PC-9 (cell line): ENCODE measurements at regions not wholly inside any gene's neighbourhood (a gene's known extent, or its start where the extent isn't known, plus 50 kb on each side); places are given as distances from the start of the nearest gene placed in this dataset.
A peak's percentile ranks its signal among the peaks of the same experiment; 100 is the strongest.

Experiments
- BruUV-seq: library from RNA; stranded (reverse); fragments of 400-500 nt; replicated peaks from 2 replicates; lab custom pipeline; 2021; lab: Mats Ljungman, UMichigan
- CTCF ChIA-PET: fragments of 300-600 bp; sonication (Branson Sonifier 250); formaldehyde crosslinking; loops from one replicate; lab custom pipeline; 2022; ENCODE audit warnings: antibody characterized with exemption; lab: Charles Lee
- POLR2A ChIA-PET: fragments of 300-600 bp; sonication (Branson Sonifier 250); formaldehyde crosslinking; loops from one replicate; lab custom pipeline; 2022; ENCODE audit warnings: antibody characterized with exemption; ENCODE audit not compliant: unreplicated experiment; lab: Charles Lee
- DNase-seq, 2 experiments: peaks; one replicate each; pipeline versions ENCODE4 v3.0.0 to v3.0.0-alpha.2; 2015 to 2022; ENCODE audit warnings: mixed read lengths in 1 of 2
- H2AFZ ChIP-seq: fragments of 200-600 bp; sonication (generic); 2 replicates; pipeline ENCODE4 v1.8.1; 2017; ENCODE audit warnings: antibody characterized with exemption
- H3F3A ChIP-seq: fragments of 200-600 bp; sonication (generic); 2 replicates; pipeline ENCODE4 v1.8.1; 2017; ENCODE audit warnings: antibody characterized with exemption, mild to moderate bottlenecking, low read depth; ENCODE audit not compliant: insufficient read depth
- H3K27ac ChIP-seq: fragments of 200-600 bp; sonication (generic); 2 replicates; pipeline ENCODE4 v1.6.1; 2016; ENCODE audit warnings: mixed run types
- H3K27me3 ChIP-seq: fragments of 200-600 bp; sonication (generic); 2 replicates; pipeline ENCODE4 v1.6.1; 2016; ENCODE audit warnings: low read depth, mixed run types; ENCODE audit not compliant: insufficient read depth
- H3K36me3 ChIP-seq: fragments of 200-600 bp; sonication (generic); 2 replicates; pipeline ENCODE4 v1.6.1; 2016; ENCODE audit warnings: low read depth, mixed run types
- H3K4me1 ChIP-seq: fragments of 200-600 bp; sonication (generic); replicated peaks from 2 replicates; pipeline ENCODE4 v1.6.1; 2016; ENCODE audit warnings: mixed run types; ENCODE audit not compliant: insufficient read depth
- H3K4me2 ChIP-seq: fragments of 200-600 bp; sonication (generic); 2 replicates; pipeline ENCODE4 v1.6.1; 2017; ENCODE audit warnings: mixed run types
- H3K4me3 ChIP-seq: fragments of 200-600 bp; sonication (generic); 2 replicates; pipeline ENCODE4 v1.6.1; 2016; ENCODE audit warnings: mixed run types
- H3K79me2 ChIP-seq: fragments of 200-600 bp; sonication (generic); 2 replicates; pipeline ENCODE4 v1.6.1; 2017; ENCODE audit warnings: low read depth, mixed run types
- H3K9me2 ChIP-seq: fragments of 200-600 bp; sonication (generic); 2 replicates; pipeline ENCODE4 v1.8.1; 2017; ENCODE audit warnings: mild to moderate bottlenecking; ENCODE audit not compliant: insufficient read depth
- H3K9me3 ChIP-seq: fragments of 200-600 bp; sonication (generic); 2 replicates; pipeline ENCODE4 v1.8.1; 2016; ENCODE audit warnings: low read depth; ENCODE audit not compliant: insufficient read depth
- H4K20me1 ChIP-seq: fragments of 200-600 bp; sonication (generic); 2 replicates; pipeline ENCODE4 v1.8.1; 2017; ENCODE audit not compliant: insufficient read depth
- EZH2 ChIP-seq: fragments of 200-600 bp; sonication (generic); IDR thresholded peaks from 2 replicates; pipeline ENCODE4 v1.8.0; 2017; ENCODE audit warnings: antibody characterized with exemption, low read depth
- intact Hi-C: fragments of 100-400 bp; cut with micrococcal nuclease; formaldehyde crosslinking; loops from one replicate; pipeline ENCODE4 v1.10.0; 2022; ENCODE audit not compliant: unreplicated experiment
- TF ChIP-seq, protein P1 (sequence below): fragments of 200-600 bp; sonication (generic); conservative IDR thresholded peaks from 2 replicates; pipeline ENCODE4 v1.6.1; 2017; ENCODE audit warnings: mixed run types, antibody characterized with exemption, mild to moderate bottlenecking, moderate library complexity

GRCh38 chr6:7672066-7673062, 53.5 kb upstream of the BMP6 start:
- Histone ChIP-seq H3K9me2 (no peaks in the 10 kb centered on the region), H3K4me3 (no peak overlapping the region), H3K79me2 (no peaks in the 10 kb centered on the region), H3K36me3 (no peaks in the 10 kb centered on the region), H2AFZ (no peak overlapping the region), H3F3A (no peaks in the 10 kb centered on the region), H3K9me3 (no peaks in the 10 kb centered on the region), H3K27me3 (no peaks in the 10 kb centered on the region), H3K4me2 (no peak overlapping the region), H4K20me1 (no peaks in the 10 kb centered on the region), H3K27ac (no peak overlapping the region), H3K4me1 (peaks cover 11% of the 10 kb centered on the region)
- DNase-seq: no peak
- POLR2A ChIA-PET: interaction anchor here (0.7 kb wide), 1 partner anchor 48 kb away, joined by 3 read pairs; no protein-coding TSS in a partner anchor
- TF ChIP-seq EZH2: no peak
- TF ChIP-seq, protein P1, sequence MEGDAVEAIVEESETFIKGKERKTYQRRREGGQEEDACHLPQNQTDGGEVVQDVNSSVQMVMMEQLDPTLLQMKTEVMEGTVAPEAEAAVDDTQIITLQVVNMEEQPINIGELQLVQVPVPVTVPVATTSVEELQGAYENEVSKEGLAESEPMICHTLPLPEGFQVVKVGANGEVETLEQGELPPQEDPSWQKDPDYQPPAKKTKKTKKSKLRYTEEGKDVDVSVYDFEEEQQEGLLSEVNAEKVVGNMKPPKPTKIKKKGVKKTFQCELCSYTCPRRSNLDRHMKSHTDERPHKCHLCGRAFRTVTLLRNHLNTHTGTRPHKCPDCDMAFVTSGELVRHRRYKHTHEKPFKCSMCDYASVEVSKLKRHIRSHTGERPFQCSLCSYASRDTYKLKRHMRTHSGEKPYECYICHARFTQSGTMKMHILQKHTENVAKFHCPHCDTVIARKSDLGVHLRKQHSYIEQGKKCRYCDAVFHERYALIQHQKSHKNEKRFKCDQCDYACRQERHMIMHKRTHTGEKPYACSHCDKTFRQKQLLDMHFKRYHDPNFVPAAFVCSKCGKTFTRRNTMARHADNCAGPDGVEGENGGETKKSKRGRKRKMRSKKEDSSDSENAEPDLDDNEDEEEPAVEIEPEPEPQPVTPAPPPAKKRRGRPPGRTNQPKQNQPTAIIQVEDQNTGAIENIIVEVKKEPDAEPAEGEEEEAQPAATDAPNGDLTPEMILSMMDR: no peak
- CTCF ChIA-PET: interaction anchor here (0.5 to 0.8 kb wide), 2 partner anchors 51 to 467 kb away, joined by 3 to 7 read pairs; no protein-coding TSS in a partner anchor
- intact Hi-C loops: loop anchor here (1.0 to 5.0 kb wide), 3 partner anchors 46 to 320 kb away; no protein-coding TSS in a partner anchor
- BruUV-seq: no TSS peak

- POLR2A ChIA-PET: interaction anchor here (0.5 to 0.7 kb wide), 3 partner anchors 20 to 412 kb away, joined by 3 to 8 read pairs (median 7); no protein-coding TSS in a partner anchor
- Histone ChIP-seq H3K79me2 (no peaks in the 10 kb centered on the region), H3K4me1 (peaks cover 11% of the 10 kb centered on the region), H3K36me3 (no peaks in the 10 kb centered on the region), H3K27me3 (no peaks in the 10 kb centered on the region), H4K20me1 (no peaks in the 10 kb centered on the region), H3F3A (no peaks in the 10 kb centered on the region), H3K4me3 (no peak overlapping the region), H3K9me3 (no peaks in the 10 kb centered on the region), H2AFZ (no peak overlapping the region), H3K4me2 (no peak overlapping the region), H3K9me2 (no peaks in the 10 kb centered on the region), H3K27ac (no peak overlapping the region)
- intact Hi-C loops: loop anchor here (1.0 to 5.0 kb wide), 3 partner anchors 46 to 319 kb away; no protein-coding TSS in a partner anchor
- TF ChIP-seq, protein P1: no peak
- no peak for TF ChIP-seq EZH2
- no TSS peak for BruUV-seq
- DNase-seq: peak in 1 of 2 experiments; percentile 83
- CTCF ChIA-PET: interaction anchor here (0.7 to 0.8 kb wide), 2 partner anchors 50 to 993 kb away, joined by 3 to 4 read pairs; no protein-coding TSS in a partner anchor
Observed at GRCh38 chr6:7673063-7673536, 52.8 kb upstream of the BMP6 start.

- no peak for DNase-seq
- Histone ChIP-seq H3K4me1 (peaks cover 11% of the 10 kb centered on the region), H3K9me2 (no peaks in the 10 kb centered on the region), H3K9me3 (no peaks in the 10 kb centered on the region), H2AFZ (no peak overlapping the region), H3F3A (no peaks in the 10 kb centered on the region), H3K36me3 (no peaks in the 10 kb centered on the region), H4K20me1 (no peaks in the 10 kb centered on the region), H3K4me3 (no peak overlapping the region), H3K27me3 (no peaks in the 10 kb centered on the region), H3K4me2 (no peak overlapping the region), H3K27ac (no peak overlapping the region), H3K79me2 (no peaks in the 10 kb centered on the region)
- BruUV-seq: no TSS peak
- no peak for TF ChIP-seq EZH2
- intact Hi-C loops: loop anchor here (5.0 kb wide), 1 partner anchor 318 kb away; no protein-coding TSS in a partner anchor
- POLR2A ChIA-PET: no interaction called here
- CTCF ChIA-PET: no interaction called here
Observed at GRCh38 chr6:7674291-7674690, 51.6 kb upstream of the BMP6 start.
